Transverse colon (tissue), 4 donors: ENCODE measurements at regions not wholly inside any gene's neighbourhood (a gene's known extent, or its start where the extent isn't known, plus 50 kb on each side); places are given as distances from the start of the nearest gene placed in this dataset.

Experiments
- EP300 ChIP-seq: sonication (generic); formaldehyde crosslinking; IDR thresholded peaks from one replicate; pipeline ENCODE4 v1.6.1; 2017; ENCODE audit warnings: antibody characterized with exemption, low read depth
- POLR2A ChIP-seq: fragments of 450-650 bp; IDR thresholded peaks from one replicate; pipeline ENCODE4 v1.6.1; 2016; ENCODE audit warnings: antibody characterized with exemption, mild to moderate bottlenecking, moderate library complexity
- POLR2AphosphoS5 ChIP-seq, 3 donors: sonication (generic); formaldehyde crosslinking; IDR thresholded peaks; one replicate each; pipeline ENCODE4 v1.6.1; 2016; ENCODE audit warnings: antibody characterized with exemption in 3 of 3
- TF ChIP-seq, protein P1 (sequence below), 5 experiments: fragments of 200-600 bp in 3 of 5; fragments of 450-650 bp in 2 of 5; sonication (generic) in 3 of 5; IDR thresholded peaks; 1 replicate in 2 of 5; 2 replicates in 3 of 5; pipeline ENCODE4 v1.5.1; 2016 to 2017; ENCODE audit warnings: antibody characterized with exemption in 5 of 5, inconsistent platforms in 3 of 5, mild to moderate bottlenecking in 2 of 5, moderate library complexity in 1 of 5

DNA sequence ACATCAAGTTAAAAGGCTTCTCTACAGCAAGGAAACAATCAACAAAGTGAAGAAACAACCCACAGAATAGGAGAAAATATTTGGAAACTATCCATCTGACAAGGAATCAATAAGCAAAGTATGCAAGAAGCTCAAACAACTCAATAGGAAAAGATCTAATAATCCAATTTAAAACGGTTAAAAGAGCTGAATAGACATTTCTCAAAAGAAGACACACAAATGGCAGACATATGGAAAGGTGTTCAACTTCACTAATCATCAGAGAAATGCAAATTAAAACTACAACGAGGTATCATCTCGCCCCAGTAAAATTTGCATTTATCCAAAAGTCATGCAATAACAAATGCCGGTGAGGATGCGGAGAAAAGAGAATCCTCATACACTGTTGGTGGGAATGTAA, 82.2 kb upstream of the NECTIN3 start:
- TF ChIP-seq, protein P1, sequence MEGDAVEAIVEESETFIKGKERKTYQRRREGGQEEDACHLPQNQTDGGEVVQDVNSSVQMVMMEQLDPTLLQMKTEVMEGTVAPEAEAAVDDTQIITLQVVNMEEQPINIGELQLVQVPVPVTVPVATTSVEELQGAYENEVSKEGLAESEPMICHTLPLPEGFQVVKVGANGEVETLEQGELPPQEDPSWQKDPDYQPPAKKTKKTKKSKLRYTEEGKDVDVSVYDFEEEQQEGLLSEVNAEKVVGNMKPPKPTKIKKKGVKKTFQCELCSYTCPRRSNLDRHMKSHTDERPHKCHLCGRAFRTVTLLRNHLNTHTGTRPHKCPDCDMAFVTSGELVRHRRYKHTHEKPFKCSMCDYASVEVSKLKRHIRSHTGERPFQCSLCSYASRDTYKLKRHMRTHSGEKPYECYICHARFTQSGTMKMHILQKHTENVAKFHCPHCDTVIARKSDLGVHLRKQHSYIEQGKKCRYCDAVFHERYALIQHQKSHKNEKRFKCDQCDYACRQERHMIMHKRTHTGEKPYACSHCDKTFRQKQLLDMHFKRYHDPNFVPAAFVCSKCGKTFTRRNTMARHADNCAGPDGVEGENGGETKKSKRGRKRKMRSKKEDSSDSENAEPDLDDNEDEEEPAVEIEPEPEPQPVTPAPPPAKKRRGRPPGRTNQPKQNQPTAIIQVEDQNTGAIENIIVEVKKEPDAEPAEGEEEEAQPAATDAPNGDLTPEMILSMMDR (IDR thresholded peaks at IDR 0.05), result no peak
- no peak for TF ChIP-seq POLR2A
- TF ChIP-seq POLR2AphosphoS5 (IDR thresholded peaks at IDR 0.05), result no peak
- no peak for TF ChIP-seq EP300
